Calu3 (cell line): ENCODE measurements at regions not wholly inside any gene's neighbourhood (a gene's known extent, or its start where the extent isn't known, plus 50 kb on each side); places are given as distances from the start of the nearest gene placed in this dataset.

ENCODE experiments used
- BruUV-seq: library from RNA; stranded (reverse); fragments of 400-500 nt; replicated peaks from 2 replicates; lab custom pipeline; 2021; lab: Mats Ljungman, UMichigan
- CTCF ChIA-PET: fragments of 300-600 bp; sonication (Branson Sonifier 250); formaldehyde crosslinking; loops from one replicate; lab custom pipeline; 2022; ENCODE audit warnings: antibody characterized with exemption; lab: Charles Lee
- DNase-seq: peaks from one replicate; pipeline ENCODE4 v3.0.0; 2022
- H3K27ac Mint-ChIP-seq: one replicate; pipeline ENCODE4 v1.8.0; 2022; ENCODE audit warnings: mixed read lengths; ENCODE audit not compliant: unreplicated experiment
- H3K27me3 Mint-ChIP-seq: one replicate; pipeline ENCODE4 v1.8.0; 2022; ENCODE audit warnings: mixed read lengths; ENCODE audit not compliant: unreplicated experiment
- H3K36me3 Mint-ChIP-seq: one replicate; pipeline ENCODE4 v1.8.0; 2022; ENCODE audit warnings: mild to moderate bottlenecking, moderate library complexity, mixed read lengths; ENCODE audit not compliant: insufficient read depth, unreplicated experiment
- H3K4me1 Mint-ChIP-seq: one replicate; pipeline ENCODE4 v1.8.0; 2022; ENCODE audit warnings: mild to moderate bottlenecking, low read depth, mixed read lengths; ENCODE audit not compliant: unreplicated experiment
- H3K4me3 Mint-ChIP-seq: one replicate; pipeline ENCODE4 v1.8.0; 2022; ENCODE audit warnings: mild to moderate bottlenecking, low read depth, moderate library complexity, mixed read lengths; ENCODE audit not compliant: unreplicated experiment
- H3K9me3 Mint-ChIP-seq: one replicate; pipeline ENCODE4 v1.8.0; 2022; ENCODE audit warnings: low read depth, mixed read lengths; ENCODE audit not compliant: unreplicated experiment
- intact Hi-C: fragments of 100-400 bp; cut with micrococcal nuclease; formaldehyde crosslinking; loops from one replicate; pipeline ENCODE4 v1.10.0; 2022; ENCODE audit not compliant: unreplicated experiment
- TF ChIP-seq, protein P1 (sequence below): fragments of 200-600 bp; IDR thresholded peaks from one replicate; pipeline ENCODE4 v1.8.0; 2022; ENCODE audit warnings: antibody characterized with exemption; ENCODE audit not compliant: unreplicated experiment

DNA sequence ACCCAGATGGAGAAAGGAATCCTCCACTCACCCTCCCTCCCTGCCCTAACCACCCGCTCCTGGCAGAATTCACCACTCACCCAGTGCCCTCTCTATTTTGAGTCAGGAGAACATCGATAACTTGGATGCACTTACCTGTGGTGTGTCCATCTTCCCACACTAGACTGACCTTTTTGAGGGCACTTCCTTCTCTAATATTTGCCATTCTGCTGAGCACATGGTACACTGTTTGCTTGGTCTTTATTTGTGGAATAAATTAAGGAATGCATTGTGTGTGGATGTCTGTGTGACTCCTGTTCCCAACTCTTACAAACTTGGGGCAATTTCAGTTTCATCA is 133.7 kb downstream of the ACKR3 start:
- intact Hi-C loops = no loop called here
- no TSS peak for BruUV-seq
- Mint-ChIP-seq H3K27me3 (peaks cover 12% of the 10 kb centered on the region), H3K9me3 (peaks cover 4% of the 10 kb centered on the region), H3K27ac (no peak overlapping the region), H3K4me1 (no peaks in the 10 kb centered on the region), H3K36me3 (no peaks in the 10 kb centered on the region), H3K4me3 (no peak overlapping the region)
- DNase-seq = no peak
- CTCF ChIA-PET = no interaction called here
- TF ChIP-seq, protein P1, sequence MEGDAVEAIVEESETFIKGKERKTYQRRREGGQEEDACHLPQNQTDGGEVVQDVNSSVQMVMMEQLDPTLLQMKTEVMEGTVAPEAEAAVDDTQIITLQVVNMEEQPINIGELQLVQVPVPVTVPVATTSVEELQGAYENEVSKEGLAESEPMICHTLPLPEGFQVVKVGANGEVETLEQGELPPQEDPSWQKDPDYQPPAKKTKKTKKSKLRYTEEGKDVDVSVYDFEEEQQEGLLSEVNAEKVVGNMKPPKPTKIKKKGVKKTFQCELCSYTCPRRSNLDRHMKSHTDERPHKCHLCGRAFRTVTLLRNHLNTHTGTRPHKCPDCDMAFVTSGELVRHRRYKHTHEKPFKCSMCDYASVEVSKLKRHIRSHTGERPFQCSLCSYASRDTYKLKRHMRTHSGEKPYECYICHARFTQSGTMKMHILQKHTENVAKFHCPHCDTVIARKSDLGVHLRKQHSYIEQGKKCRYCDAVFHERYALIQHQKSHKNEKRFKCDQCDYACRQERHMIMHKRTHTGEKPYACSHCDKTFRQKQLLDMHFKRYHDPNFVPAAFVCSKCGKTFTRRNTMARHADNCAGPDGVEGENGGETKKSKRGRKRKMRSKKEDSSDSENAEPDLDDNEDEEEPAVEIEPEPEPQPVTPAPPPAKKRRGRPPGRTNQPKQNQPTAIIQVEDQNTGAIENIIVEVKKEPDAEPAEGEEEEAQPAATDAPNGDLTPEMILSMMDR = no peak

- no peak overlapping the region for H3K27ac Mint-ChIP-seq
- no peaks in the 10 kb centered on the region for H3K4me1 Mint-ChIP-seq
- intact Hi-C loops = no loop called here
- BruUV-seq = no TSS peak
- H3K27me3 Mint-ChIP-seq = peaks cover 12% of the 10 kb centered on the region
- H3K36me3 Mint-ChIP-seq = no peaks in the 10 kb centered on the region
- no peak for DNase-seq
- peaks cover 4% of the 10 kb centered on the region for H3K9me3 Mint-ChIP-seq
- H3K4me3 Mint-ChIP-seq = no peak overlapping the region
- CTCF ChIA-PET = no interaction called here
- TF ChIP-seq, protein P1 = no peak
These were observed 134.3 kb downstream of the ACKR3 start for GRCh38 chr2:236703906-236704305.

DNA sequence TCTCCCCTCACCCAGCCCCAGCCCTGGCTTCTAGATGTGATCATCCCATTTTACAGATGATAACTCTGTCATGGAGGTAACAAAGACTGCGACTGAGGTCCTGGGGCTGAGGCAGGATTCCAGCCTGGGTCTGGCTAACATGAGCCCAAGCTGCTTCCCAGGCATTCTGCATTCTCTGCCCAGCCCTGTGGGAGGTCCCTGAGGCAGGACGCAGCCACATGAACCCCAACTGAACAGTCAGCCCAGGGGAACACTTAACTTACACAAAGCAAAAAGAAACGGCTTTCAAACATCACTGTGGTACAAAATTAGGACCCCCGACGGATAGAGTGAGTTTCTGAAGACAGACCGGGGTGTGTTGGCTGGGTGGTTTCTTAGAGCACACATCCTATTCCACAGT is 135.3 kb downstream of the ACKR3 start:
- intact Hi-C loops = no loop called here
- TF ChIP-seq, protein P1 = no peak
- no peak overlapping the region for H3K4me3 Mint-ChIP-seq
- CTCF ChIA-PET = no interaction called here
- no TSS peak for BruUV-seq
- no peak overlapping the region for H3K27ac Mint-ChIP-seq
- H3K4me1 Mint-ChIP-seq = no peaks in the 10 kb centered on the region
- no peak for DNase-seq
- H3K36me3 Mint-ChIP-seq = no peaks in the 10 kb centered on the region
- H3K9me3 Mint-ChIP-seq = peaks cover 4% of the 10 kb centered on the region
- peaks cover 12% of the 10 kb centered on the region for H3K27me3 Mint-ChIP-seq

DNA sequence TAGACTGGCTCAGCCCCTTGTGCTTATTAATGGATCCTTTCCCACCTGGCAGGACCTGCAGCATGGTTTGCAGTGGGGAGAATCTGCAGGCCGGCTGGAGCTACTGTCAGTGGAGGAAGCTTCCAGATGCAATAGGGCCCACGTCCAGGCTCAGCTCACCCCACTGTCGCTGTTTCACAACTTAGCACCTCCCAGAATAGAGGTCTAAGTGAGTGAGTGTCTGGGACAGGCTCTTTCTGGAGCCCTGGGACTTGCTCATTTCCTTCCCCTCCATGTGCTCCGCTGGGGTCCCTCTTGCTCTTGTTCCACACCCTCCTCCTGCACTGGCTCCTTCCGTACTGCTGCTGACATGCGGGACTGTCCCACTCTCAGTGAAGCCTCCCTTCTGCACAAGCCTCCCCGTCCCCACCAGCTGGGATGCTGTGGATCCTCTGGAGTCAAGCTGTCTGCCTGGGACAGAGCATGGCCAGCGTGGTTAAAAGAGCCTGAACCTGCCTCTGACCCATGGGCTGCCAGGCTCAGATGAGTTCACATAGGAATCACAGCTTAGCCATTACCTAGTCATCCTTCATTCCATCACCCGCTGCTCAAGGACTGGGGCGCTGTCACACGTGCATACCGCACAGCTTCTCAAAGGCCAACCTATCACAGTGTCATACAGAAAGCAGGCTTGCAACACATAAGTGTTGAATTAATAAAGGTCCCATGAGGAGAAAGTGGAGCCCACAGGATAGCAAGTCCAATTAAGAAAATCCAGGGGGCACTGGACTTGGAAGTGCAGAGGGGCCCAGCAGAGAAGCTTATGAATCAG is 135.9 kb downstream of the ACKR3 start:
- BruUV-seq = no TSS peak
- CTCF ChIA-PET = no interaction called here
- Mint-ChIP-seq H3K4me1 (no peaks in the 10 kb centered on the region), H3K27ac (no peak overlapping the region), H3K9me3 (peaks cover 4% of the 10 kb centered on the region), H3K4me3 (no peak overlapping the region), H3K36me3 (no peaks in the 10 kb centered on the region), H3K27me3 (peaks cover 10% of the 10 kb centered on the region)
- DNase-seq = no peak
- TF ChIP-seq, protein P1 = no peak
- intact Hi-C loops = no loop called here
